K562 (cell line): ENCODE measurements at regions not wholly inside any gene's neighbourhood (a gene's known extent, or its start where the extent isn't known, plus 50 kb on each side); places are given as distances from the start of the nearest gene placed in this dataset.

Source experiments
- ATAC-seq: fragments of 200-7000 bp; cut with Tn5 transposase; 3 replicates; pipeline ENCODE4 v1.9.1; 2020; ENCODE audit warnings: moderate library complexity
- BruUV-seq: library from RNA; stranded (reverse); fragments of 400-500 nt; replicated peaks from 2 replicates; lab custom pipeline; 2021; lab: Mats Ljungman, UMichigan
- CTCF ChIA-PET: fragments of 300-600 bp; formaldehyde crosslinking; extraction: SDS; loops from one replicate; lab custom pipeline; 2021; ENCODE audit warnings: low intra/inter-chr PET ratio; lab: Yijun Ruan, JAX
- POLR2A ChIA-PET: fragments of 300-600, 350-650 bp; sonication (Branson Sonifier 250); formaldehyde crosslinking; extraction: SDS; loops from one replicate; lab custom pipeline; 2021; ENCODE audit warnings: antibody characterized with exemption, inconsistent platforms; lab: Yijun Ruan, JAX
- DNase-seq, 4 experiments: peaks; one replicate each; pipeline versions ENCODE4 v3.0.0 to v3.0.0-alpha.2; 2011 to 2018; ENCODE audit warnings: low spot score in 3 of 4, mixed read lengths in 3 of 4; ENCODE audit errors: extremely low read depth in 1 of 4
- FAIRE-seq: peaks from 2 replicates; lab custom pipeline; 2011; peaks lifted over from hg19 to GRCh38; lab: Jason Lieb, UNC
- H2AFZ ChIP-seq: 2 replicates; pipeline ENCODE4 v1.6.0; 2011; ENCODE audit warnings: low read depth, low read length, control low read depth, inconsistent platforms
- H3K27ac ChIP-seq: fragments of 200-600 bp; 3 replicates; pipeline ENCODE4 v1.8.0; 2011; ENCODE audit warnings: low read depth, mild to moderate bottlenecking, control low read depth, inconsistent platforms, low read length, moderate library complexity, mixed read lengths; ENCODE audit errors: extremely low read depth
- H3K27me3 ChIP-seq, 2 experiments: fragments of 300-600 bp in 1 of 2; 2 replicates in 1 of 2; 3 replicates in 1 of 2; pipeline versions ENCODE4 v1.6.0 to v1.8.0; 2011; ENCODE audit warnings: inconsistent platforms in 2 of 2, low read length in 2 of 2, mild to moderate bottlenecking in 1 of 2, mixed read lengths in 1 of 2, moderate library complexity in 1 of 2; ENCODE audit not compliant: control insufficient read depth in 2 of 2, insufficient read depth in 2 of 2
- H3K36me3 ChIP-seq: fragments of 300-600 bp; 3 replicates; pipeline ENCODE4 v1.8.0; 2011; ENCODE audit warnings: mild to moderate bottlenecking, low read length, inconsistent platforms; ENCODE audit not compliant: control insufficient read depth, insufficient read depth
- H3K4me1 ChIP-seq, 2 experiments: fragments of 200-600 bp in 1 of 2; replicated peaks in 1 of 2; 2 replicates in 1 of 2; 3 replicates in 1 of 2; pipeline versions ENCODE4 v1.5.1 to v1.8.0; 2011; ENCODE audit warnings: inconsistent platforms in 2 of 2, low read length in 2 of 2, mild to moderate bottlenecking in 1 of 2, mixed read lengths in 1 of 2, moderate library complexity in 1 of 2; ENCODE audit not compliant: control insufficient read depth in 2 of 2, insufficient read depth in 2 of 2
- H3K4me2 ChIP-seq: 2 replicates; pipeline ENCODE4 v1.6.1; 2011; ENCODE audit warnings: low read length, control low read depth, inconsistent platforms, mixed read lengths; ENCODE audit not compliant: insufficient read depth
- H3K4me3 ChIP-seq: fragments of 200-600 bp; sonication (generic), shearing (Covaris generic); 2 replicates; pipeline ENCODE4 v1.5.1; 2016; ENCODE audit warnings: control low read depth, inconsistent platforms
- H3K79me2 ChIP-seq: fragments of 200-600 bp; 3 replicates; pipeline ENCODE4 v1.8.0; 2011; ENCODE audit warnings: low read length, inconsistent platforms; ENCODE audit not compliant: control insufficient read depth, insufficient read depth
- H3K9ac ChIP-seq, 2 experiments: 2 replicates each; pipeline versions ENCODE4 v1.6.0 to v1.6.1; 2011; ENCODE audit warnings: low read depth in 2 of 2, low read length in 2 of 2, control low read depth in 1 of 2, inconsistent platforms in 1 of 2, mild to moderate bottlenecking in 1 of 2, mixed read lengths in 1 of 2; ENCODE audit not compliant: insufficient read depth in 1 of 2
- H3K9me1 ChIP-seq: one replicate; pipeline ENCODE4 v1.6.0; 2011; ENCODE audit warnings: inconsistent platforms, mild to moderate bottlenecking, low read length, moderate library complexity; ENCODE audit not compliant: control insufficient read depth, insufficient read depth
- H3K9me3 ChIP-seq: replicated peaks from 2 replicates; pipeline ENCODE4 v1.5.1; 2011; ENCODE audit warnings: low read depth, low read length, inconsistent platforms; ENCODE audit not compliant: control insufficient read depth, insufficient read depth
- H4K20me1 ChIP-seq: replicated peaks from 2 replicates; pipeline ENCODE4 v1.6.1; 2011; ENCODE audit warnings: low read length, inconsistent platforms, mixed read lengths; ENCODE audit not compliant: control insufficient read depth, insufficient read depth
- SRF ChIP-seq, 2 experiments: fragments of 250-450, 450-650 bp in 1 of 2; sonication (Bioruptor Pico) in 1 of 2; sonication (generic) in 1 of 2; formaldehyde crosslinking; IDR thresholded peaks; 2 replicates each; pipeline versions ENCODE4 v1.5.0 to v1.5.1; 2020 to 2022; ENCODE audit warnings: mild to moderate bottlenecking in 1 of 2, missing genetic modification reagents in 1 of 2
- ZNF740 ChIP-seq, 3 experiments: fragments of 200-800 bp in 1 of 3; sonication (Bioruptor generic) in 1 of 3; sonication (generic) in 1 of 3; formaldehyde crosslinking in 1 of 3; IDR thresholded peaks; 2 replicates each; pipeline versions ENCODE4 v1.6.1 to v1.8.0; 2016 to 2022; ENCODE audit warnings: mild to moderate bottlenecking in 2 of 3, missing compliant biosample characterization in 2 of 3, missing genetic modification characterization in 2 of 3, missing genetic modification reagents in 1 of 3
- WGBS: fragments of 100-300 bp; shearing (Covaris generic); methylation state at CpG from one replicate; pipeline ENCODE4 v1.1.6; 2016; ENCODE audit warnings: low coverage, mixed read lengths; ENCODE audit not compliant: insufficient coverage; ENCODE audit errors: missing lambda C conversion rate; 5-methylcytosine and 5-hydroxymethylcytosine counted together
- in situ Hi-C: fragments of 300-500 bp; cut with MboI; formaldehyde crosslinking; loops from 4 replicates; pipeline ENCODE4 v1.15.0; 2018; ENCODE audit warnings: inconsistent platforms, mixed read lengths
- intact Hi-C: fragments of 100-400 bp; cut with micrococcal nuclease; formaldehyde crosslinking; loops from 2 replicates; pipeline ENCODE4 v1.14.2; 2022

GRCh38 chr6:44663860-44664634, 276.5 kb downstream of the CDC5L start:
- no peaks in the 10 kb centered on the region for H3K4me1 ChIP-seq
- DNase-seq (no peak), ATAC-seq (no peak), FAIRE-seq (no peak)
- H3K4me2 ChIP-seq = no peak overlapping the region
- H3K9me3 ChIP-seq = no peaks in the 10 kb centered on the region
- H3K27ac ChIP-seq = no peak overlapping the region
- H2AFZ ChIP-seq = no peak overlapping the region
- WGBS = 2% methylated on average over 10 of the region's 10 CpGs
- H3K27me3 ChIP-seq = peaks cover 22 to 72% of the 10 kb centered on the region in 2 experiments
- no peak overlapping the region for H3K4me3 ChIP-seq
- H4K20me1 ChIP-seq = 0 out of 2 replicates have a peak, but pooled peaks cover 8% of the 10 kb centered on the region
- TF ChIP-seq SRF (CRISPR knock-in tag; IDR thresholded peaks at IDR 0.05) = no peak
- 0 out of 2 replicates have a peak, but pooled peaks have one; percentile 25 for TF ChIP-seq ZNF740 (CRISPR knock-in tag; IDR thresholded peaks at IDR 0.05)
- TF ChIP-seq ZNF740 (tag; IDR thresholded peaks at IDR 0.05) = no peak
- intact Hi-C loops (no loop called here), in situ Hi-C loops (loop anchor here (10.0 kb wide), 1 partner anchor 751 kb away; no protein-coding TSS in a partner anchor)
- H3K36me3 ChIP-seq = no peaks in the 10 kb centered on the region
- no peaks in the 10 kb centered on the region for H3K9me1 ChIP-seq
- BruUV-seq = no TSS peak
- POLR2A ChIA-PET = interaction anchor here (0.7 to 1.0 kb wide), 2 partner anchors 8 to 1035 kb away, joined by 3 read pairs; no protein-coding TSS in a partner anchor
- CTCF ChIA-PET = no interaction called here
- no peaks in the 10 kb centered on the region for H3K79me2 ChIP-seq
- no peak overlapping the region for H3K9ac ChIP-seq
